Endothelial cell of umbilical vein (primary cell): ENCODE measurements at regions not wholly inside any gene's neighbourhood (a gene's known extent, or its start where the extent isn't known, plus 50 kb on each side); places are given as distances from the start of the nearest gene placed in this dataset.

Source experiments
- BruUV-seq: library from RNA; stranded (reverse); fragments of 400-500 nt; replicated peaks from 2 replicates; lab custom pipeline; 2021; lab: Mats Ljungman, UMichigan
- CTCF ChIA-PET: fragments of 300-600, 350-600 bp; sonication (Branson Sonifier 250); formaldehyde crosslinking; loops from one replicate; lab custom pipeline; 2021; ENCODE audit warnings: antibody characterized with exemption, inconsistent platforms; lab: Charles Lee
- POLR2A ChIA-PET: fragments of 300-600, 350-600 bp; sonication (Branson Sonifier 250); formaldehyde crosslinking; loops from one replicate; lab custom pipeline; 2021; ENCODE audit warnings: antibody characterized with exemption, inconsistent platforms; lab: Charles Lee
- DNase-seq: peaks from one replicate; pipeline ENCODE4 v3.0.0-alpha.2; 2011; ENCODE audit warnings: low read depth, low spot score
- FAIRE-seq: peaks from 2 replicates; lab custom pipeline; 2011; peaks lifted over from hg19 to GRCh38; lab: Jason Lieb, UNC
- H2AFZ ChIP-seq: 2 replicates; pipeline ENCODE4 v1.6.0; 2012; ENCODE audit warnings: low read depth, low read length, control low read depth, inconsistent platforms
- H3K27ac ChIP-seq: 2 replicates; pipeline ENCODE4 v1.5.1; 2011; ENCODE audit warnings: low read depth, mild to moderate bottlenecking, control low read depth, low read length, moderate library complexity; ENCODE audit not compliant: insufficient read depth
- H3K27me3 ChIP-seq, 2 experiments: 2 replicates each; pipeline versions ENCODE4 v1.6.0 to v1.6.1; 2011; ENCODE audit warnings: low read length in 2 of 2, mixed read lengths in 1 of 2; ENCODE audit not compliant: control insufficient read depth in 2 of 2, insufficient read depth in 2 of 2
- H3K36me3 ChIP-seq, 2 experiments: 2 replicates in 1 of 2; 3 replicates in 1 of 2; pipeline ENCODE4 v1.5.1; 2011; ENCODE audit warnings: low read length in 2 of 2, mild to moderate bottlenecking in 1 of 2, moderate library complexity in 1 of 2; ENCODE audit not compliant: control insufficient read depth in 2 of 2, insufficient read depth in 2 of 2; ENCODE audit errors: extremely low read depth in 1 of 2
- H3K4me1 ChIP-seq: 3 replicates; pipeline ENCODE4 v1.5.1; 2011; ENCODE audit warnings: mild to moderate bottlenecking, low read length; ENCODE audit not compliant: control insufficient read depth, insufficient read depth; ENCODE audit errors: extremely low read depth
- H3K4me2 ChIP-seq: 2 replicates; pipeline ENCODE4 v1.6.1; 2011; ENCODE audit warnings: low read length, control low read depth, mixed read lengths; ENCODE audit not compliant: insufficient read depth
- H3K4me3 ChIP-seq, 3 experiments: fragments of 200-600 bp in 1 of 3; sonication (generic), shearing (Covaris generic) in 1 of 3; replicated peaks in 1 of 3; 2 replicates each; pipeline ENCODE4 v1.5.1; 2011 to 2016; ENCODE audit warnings: control low read depth in 3 of 3, low read length in 3 of 3, mild to moderate bottlenecking in 2 of 3, inconsistent platforms in 1 of 3, low read depth in 1 of 3, moderate library complexity in 1 of 3; ENCODE audit not compliant: insufficient read depth in 1 of 3
- H3K79me2 ChIP-seq: 2 replicates; pipeline ENCODE4 v1.6.0; 2012; ENCODE audit warnings: low read length, inconsistent platforms; ENCODE audit not compliant: control insufficient read depth, insufficient read depth
- H3K9ac ChIP-seq: replicated peaks from 2 replicates; pipeline ENCODE3; 2011; ENCODE audit warnings: low read length, control low read depth; ENCODE audit not compliant: insufficient read depth; ENCODE audit errors: extremely low read depth
- H3K9me1 ChIP-seq: replicated peaks from 3 replicates; pipeline ENCODE4 v1.6.0; 2011; ENCODE audit warnings: mild to moderate bottlenecking, low read length; ENCODE audit not compliant: control insufficient read depth, insufficient read depth; ENCODE audit errors: extremely low read depth
- H3K9me3 ChIP-seq: replicated peaks from 2 replicates; pipeline ENCODE4 v1.5.1; 2012; ENCODE audit warnings: low read length, inconsistent platforms; ENCODE audit not compliant: control insufficient read depth, insufficient read depth
- H4K20me1 ChIP-seq: replicated peaks from 2 replicates; pipeline ENCODE3; 2011; ENCODE audit warnings: mild to moderate bottlenecking, low read length; ENCODE audit not compliant: control insufficient read depth, insufficient read depth; ENCODE audit errors: extremely low read depth
- EZH2 ChIP-seq: IDR thresholded peaks from 2 replicates; pipeline ENCODE4 v1.6.1; 2012; ENCODE audit warnings: borderline replicate concordance, low read depth, mild to moderate bottlenecking, moderate library complexity, low read length, inconsistent platforms; ENCODE audit not compliant: severe bottlenecking
- FOS ChIP-seq: IDR thresholded peaks from 2 replicates; pipeline ENCODE4 v1.6.1; 2011; ENCODE audit warnings: mild to moderate bottlenecking, low read length, moderate library complexity, borderline replicate concordance; ENCODE audit not compliant: insufficient read depth
- GATA2 ChIP-seq: IDR thresholded peaks from 2 replicates; pipeline ENCODE4 v1.7.0; 2011; ENCODE audit warnings: low read depth, mild to moderate bottlenecking, moderate library complexity, mixed read lengths, low read length; ENCODE audit not compliant: insufficient read length, insufficient read depth
- JUN ChIP-seq: IDR thresholded peaks from 2 replicates; pipeline ENCODE4 v1.6.1; 2011; ENCODE audit warnings: borderline replicate concordance, low read depth; ENCODE audit not compliant: insufficient read length, insufficient read depth
- MYC ChIP-seq: IDR thresholded peaks from one replicate; pipeline ENCODE4 v1.6.1; 2011; ENCODE audit warnings: mild to moderate bottlenecking, low read depth, low read length
- POLR2A ChIP-seq: IDR thresholded peaks from 2 replicates; pipeline ENCODE4 v1.6.1; 2012; ENCODE audit warnings: low read depth, mild to moderate bottlenecking, control low read depth, low read length
- POLR2AphosphoS5 ChIP-seq: IDR thresholded peaks from 2 replicates; pipeline ENCODE4 v1.6.1; 2012; ENCODE audit warnings: low read depth, mild to moderate bottlenecking, control low read depth, low read length, moderate library complexity; ENCODE audit not compliant: insufficient read depth
- dilution Hi-C: fragments of 300-500 bp; cut with MboI; formaldehyde crosslinking; loops from one replicate; pipeline ENCODE4 v1.15.0; 2019; ENCODE audit warnings: low sequenced_read_pairs; ENCODE audit not compliant: extremely low pct_ligation_motif_present
- intact Hi-C: fragments of 100-400 bp; cut with micrococcal nuclease; formaldehyde crosslinking; loops from one replicate; pipeline ENCODE4 v1.10.0; 2022
- TF ChIP-seq, protein P1 (sequence below), 2 donors: IDR thresholded peaks; 1 replicate in 1 of 2; 2 replicates in 1 of 2; pipeline ENCODE4 v1.5.1; 2011; ENCODE audit warnings: low read length in 2 of 2, mild to moderate bottlenecking in 2 of 2, moderate library complexity in 2 of 2, control low read depth in 1 of 2, inconsistent platforms in 1 of 2, low read depth in 1 of 2; ENCODE audit not compliant: insufficient read depth in 1 of 2; ENCODE audit errors: extremely low read depth in 1 of 2
- TF ChIP-seq, protein P2 (sequence below): IDR thresholded peaks from 2 replicates; pipeline ENCODE4 v1.6.1; 2011; ENCODE audit not compliant: insufficient read depth, insufficient read length

DNA sequence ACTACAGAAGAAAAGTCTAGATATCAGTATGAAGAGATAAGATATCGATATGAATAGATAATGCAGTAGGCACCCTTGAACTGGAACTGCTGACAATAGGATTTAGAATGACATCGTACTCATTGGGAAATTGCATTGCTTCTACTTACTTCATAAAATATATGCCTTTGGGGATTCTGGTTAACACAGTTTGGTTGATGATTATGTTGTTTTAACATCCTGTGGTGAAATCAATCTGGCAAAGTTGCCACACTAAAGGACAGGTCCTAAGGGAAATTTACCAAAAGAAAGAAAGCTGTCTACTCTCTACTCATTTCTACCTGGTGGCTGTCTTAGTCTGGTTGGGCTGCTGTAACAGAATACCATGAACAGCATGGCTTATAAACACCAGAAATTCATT is 417.4 kb upstream of the DPH6 start:
- Histone ChIP-seq H2AFZ (no peak overlapping the region), H3K4me1 (no peaks in the 10 kb centered on the region), H3K79me2 (no peaks in the 10 kb centered on the region), H3K9ac (no peak overlapping the region), H3K9me3 (no peaks in the 10 kb centered on the region), H3K4me2 (no peak overlapping the region), H3K9me1 (no peaks in the 10 kb centered on the region), H3K27ac (no peak overlapping the region), H3K27me3 (peaks cover 0 to 2% of the 10 kb centered on the region in 2 experiments), H3K36me3 (no peaks in the 10 kb centered on the region), H3K4me3 (no peak overlapping the region), H4K20me1 (no peaks in the 10 kb centered on the region)
- intact Hi-C loops (no loop called here), dilution Hi-C loops (no loop called here)
- ChIA-PET POLR2A (no interaction called here), CTCF (no interaction called here)
- BruUV-seq = no TSS peak
- no peak for DNase-seq
- TF ChIP-seq JUN = no peak
- TF ChIP-seq, protein P1, sequence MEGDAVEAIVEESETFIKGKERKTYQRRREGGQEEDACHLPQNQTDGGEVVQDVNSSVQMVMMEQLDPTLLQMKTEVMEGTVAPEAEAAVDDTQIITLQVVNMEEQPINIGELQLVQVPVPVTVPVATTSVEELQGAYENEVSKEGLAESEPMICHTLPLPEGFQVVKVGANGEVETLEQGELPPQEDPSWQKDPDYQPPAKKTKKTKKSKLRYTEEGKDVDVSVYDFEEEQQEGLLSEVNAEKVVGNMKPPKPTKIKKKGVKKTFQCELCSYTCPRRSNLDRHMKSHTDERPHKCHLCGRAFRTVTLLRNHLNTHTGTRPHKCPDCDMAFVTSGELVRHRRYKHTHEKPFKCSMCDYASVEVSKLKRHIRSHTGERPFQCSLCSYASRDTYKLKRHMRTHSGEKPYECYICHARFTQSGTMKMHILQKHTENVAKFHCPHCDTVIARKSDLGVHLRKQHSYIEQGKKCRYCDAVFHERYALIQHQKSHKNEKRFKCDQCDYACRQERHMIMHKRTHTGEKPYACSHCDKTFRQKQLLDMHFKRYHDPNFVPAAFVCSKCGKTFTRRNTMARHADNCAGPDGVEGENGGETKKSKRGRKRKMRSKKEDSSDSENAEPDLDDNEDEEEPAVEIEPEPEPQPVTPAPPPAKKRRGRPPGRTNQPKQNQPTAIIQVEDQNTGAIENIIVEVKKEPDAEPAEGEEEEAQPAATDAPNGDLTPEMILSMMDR (IDR thresholded peaks at IDR 0.05; ENCODE audit: extremely low read depth in 1 of 2, insufficient read depth in 1 of 2, low read depth in 1 of 2, low read length in 2 of 2) = no peak
- no peak for TF ChIP-seq POLR2A
- TF ChIP-seq GATA2 = no peak
- no peak for TF ChIP-seq FOS
- TF ChIP-seq MYC = no peak
- TF ChIP-seq, protein P2, sequence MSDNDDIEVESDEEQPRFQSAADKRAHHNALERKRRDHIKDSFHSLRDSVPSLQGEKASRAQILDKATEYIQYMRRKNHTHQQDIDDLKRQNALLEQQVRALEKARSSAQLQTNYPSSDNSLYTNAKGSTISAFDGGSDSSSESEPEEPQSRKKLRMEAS = no peak
- TF ChIP-seq POLR2AphosphoS5 = no peak
- TF ChIP-seq EZH2 = no peak
- FAIRE-seq = no peak
